ENCODE measurements at regions not wholly inside any gene's neighbourhood (a gene's known extent, or its start where the extent isn't known, plus 50 kb on each side); places are given as distances from the start of the nearest gene placed in this dataset.

GRCh38 chr15:61613138-61613537, 384.0 kb upstream of the RORA start:
- H3K27me3 Mint-ChIP-seq: peaks cover 23% of the 10 kb centered on the region
- H3K9me3 Mint-ChIP-seq: peaks cover 16% of the 10 kb centered on the region
- no peak overlapping the region for H3K4me3 Mint-ChIP-seq
- no peaks in the 10 kb centered on the region for H3K4me1 Mint-ChIP-seq (ENCODE audit: low read depth)
- H3K27ac Mint-ChIP-seq: no peak overlapping the region
- no peak for DNase-seq
- H3K36me3 Mint-ChIP-seq (ENCODE audit: low read depth): no peaks in the 10 kb centered on the region

GRCh38 chr15:61612111-61612510, 383.0 kb upstream of the RORA start:
- no peak for DNase-seq
- no peaks in the 10 kb centered on the region for H3K36me3 Mint-ChIP-seq (ENCODE audit: low read depth)
- H3K4me3 Mint-ChIP-seq: no peak overlapping the region
- peaks cover 16% of the 10 kb centered on the region for H3K9me3 Mint-ChIP-seq
- H3K4me1 Mint-ChIP-seq (ENCODE audit: low read depth): no peaks in the 10 kb centered on the region
- peaks cover 23% of the 10 kb centered on the region for H3K27me3 Mint-ChIP-seq
- no peak overlapping the region for H3K27ac Mint-ChIP-seq

DNA sequence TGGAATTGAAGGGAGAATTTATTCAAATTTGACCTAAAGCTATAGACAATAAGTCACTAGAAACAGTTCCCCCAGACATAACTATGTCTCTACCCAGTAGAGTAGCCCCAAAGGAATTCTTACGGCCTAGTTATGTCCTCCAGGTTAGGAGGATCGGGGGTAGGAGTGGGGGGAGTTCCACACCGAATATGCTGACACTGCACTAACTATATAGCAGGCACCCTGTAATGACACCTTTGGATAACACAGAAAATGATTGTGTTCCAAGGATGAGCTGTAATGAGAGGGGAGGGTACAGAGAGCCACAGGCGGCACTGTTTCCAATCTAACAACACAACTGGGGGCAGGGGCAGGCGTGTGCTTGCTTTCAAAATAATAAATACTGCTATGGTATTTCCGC, 376.2 kb upstream of the RORA start:
- Mint-ChIP-seq H3K27me3 (peaks cover 31% of the 10 kb centered on the region), H3K36me3 (ENCODE audit: low read depth) (no peaks in the 10 kb centered on the region), H3K4me1 (ENCODE audit: low read depth) (no peaks in the 10 kb centered on the region), H3K27ac (no peak overlapping the region), H3K9me3 (no peaks in the 10 kb centered on the region), H3K4me3 (no peak overlapping the region)
- DNase-seq: no peak

- no peaks in the 10 kb centered on the region for H3K36me3 Mint-ChIP-seq (ENCODE audit: low read depth)
Measured at GRCh38 chr15:61598655-61599054, 369.6 kb upstream of the RORA start.

GRCh38 chr15:61584410-61584809, 355.3 kb upstream of the RORA start:
- no peak for DNase-seq
- Mint-ChIP-seq H3K36me3 (ENCODE audit: low read depth) (no peaks in the 10 kb centered on the region), H3K27me3 (peaks cover 32% of the 10 kb centered on the region), H3K27ac (no peak overlapping the region), H3K9me3 (peaks cover 2% of the 10 kb centered on the region), H3K4me3 (no peak overlapping the region), H3K4me1 (ENCODE audit: low read depth) (no peaks in the 10 kb centered on the region)

More at GRCh38 chr15:61598655-61599054, 369.6 kb upstream of the RORA start:
- Mint-ChIP-seq H3K4me1 (ENCODE audit: low read depth) (no peaks in the 10 kb centered on the region), H3K9me3 (no peaks in the 10 kb centered on the region), H3K27ac (no peak overlapping the region), H3K27me3 (peaks cover 11% of the 10 kb centered on the region), H3K4me3 (no peak overlapping the region)
- DNase-seq: no peak

DNA sequence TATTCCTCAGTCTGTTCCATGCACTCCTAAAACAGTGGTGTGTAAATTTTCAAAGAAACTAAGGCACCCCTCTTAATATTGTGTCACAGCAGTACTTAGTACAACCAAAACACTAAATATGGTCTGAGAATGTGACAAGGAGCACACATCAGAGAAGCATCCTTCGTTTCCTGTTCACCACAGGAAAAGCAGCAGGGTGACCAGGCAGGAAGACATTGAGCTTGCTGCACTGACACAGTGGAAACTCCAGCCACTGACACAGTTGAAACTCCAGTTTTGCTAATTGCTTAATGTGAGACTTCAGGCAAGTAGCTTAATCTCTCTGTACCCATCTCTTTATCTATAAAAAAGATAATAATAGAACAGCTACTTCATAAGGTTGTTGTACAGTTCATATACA, 353.0 kb upstream of the RORA start:
- peaks cover 2% of the 10 kb centered on the region for H3K9me3 Mint-ChIP-seq
- peaks cover 36% of the 10 kb centered on the region for H3K27me3 Mint-ChIP-seq
- H3K27ac Mint-ChIP-seq: no peak overlapping the region
- no peak overlapping the region for H3K4me3 Mint-ChIP-seq
- H3K4me1 Mint-ChIP-seq (ENCODE audit: low read depth): no peaks in the 10 kb centered on the region
- H3K36me3 Mint-ChIP-seq (ENCODE audit: low read depth): no peaks in the 10 kb centered on the region
- DNase-seq: no peak

GRCh38 chr15:61575597-61575996, 346.5 kb upstream of the RORA start:
- no peaks in the 10 kb centered on the region for H3K36me3 Mint-ChIP-seq (ENCODE audit: low read depth)
- H3K27ac Mint-ChIP-seq: no peak overlapping the region
- no peaks in the 10 kb centered on the region for H3K4me1 Mint-ChIP-seq (ENCODE audit: low read depth)
- no peak overlapping the region for H3K4me3 Mint-ChIP-seq
- H3K27me3 Mint-ChIP-seq: peaks cover 24% of the 10 kb centered on the region
- no peak for DNase-seq
- no peaks in the 10 kb centered on the region for H3K9me3 Mint-ChIP-seq

DNA sequence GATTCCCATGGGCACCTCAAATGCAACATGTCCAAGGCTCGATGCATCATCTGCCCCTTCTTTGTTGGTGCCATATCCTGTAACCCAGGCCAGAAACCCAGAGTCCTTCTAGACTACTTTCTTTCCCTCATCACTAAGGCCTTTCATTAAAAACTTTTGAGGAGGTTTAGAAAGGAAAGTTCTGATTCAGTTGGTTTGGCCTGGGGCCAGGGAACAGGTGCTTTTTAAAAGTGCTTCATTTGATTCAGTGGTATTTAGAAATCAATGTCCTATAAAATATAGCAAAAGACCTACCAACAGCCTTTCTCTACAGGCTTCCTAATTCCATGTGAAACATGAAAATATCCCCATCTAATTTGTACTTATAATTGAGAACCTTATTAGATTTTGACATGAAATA, 341.9 kb upstream of the RORA start:
- no peak for DNase-seq
- H3K36me3 Mint-ChIP-seq (ENCODE audit: low read depth): no peaks in the 10 kb centered on the region
- no peaks in the 10 kb centered on the region for H3K4me1 Mint-ChIP-seq (ENCODE audit: low read depth)
- H3K9me3 Mint-ChIP-seq: no peaks in the 10 kb centered on the region
- no peak overlapping the region for H3K27ac Mint-ChIP-seq
- peaks cover 9% of the 10 kb centered on the region for H3K27me3 Mint-ChIP-seq
- H3K4me3 Mint-ChIP-seq: no peak overlapping the region

GRCh38 chr15:61564785-61565184, 335.7 kb upstream of the RORA start:
- H3K27ac Mint-ChIP-seq: no peak overlapping the region
- H3K4me1 Mint-ChIP-seq (ENCODE audit: low read depth): no peaks in the 10 kb centered on the region
- H3K27me3 Mint-ChIP-seq: peaks cover 28% of the 10 kb centered on the region
- H3K9me3 Mint-ChIP-seq: no peaks in the 10 kb centered on the region
- no peaks in the 10 kb centered on the region for H3K36me3 Mint-ChIP-seq (ENCODE audit: low read depth)
- no peak overlapping the region for H3K4me3 Mint-ChIP-seq
- DNase-seq: no peak

GRCh38 chr15:61558172-61559136, 329.4 kb upstream of the RORA start:
- no peak overlapping the region for H3K4me3 Mint-ChIP-seq
- no peaks in the 10 kb centered on the region for H3K4me1 Mint-ChIP-seq (ENCODE audit: low read depth)

GRCh38 chr15:61556037-61556648, 327.0 kb upstream of the RORA start:
- H3K27me3 Mint-ChIP-seq: peaks cover 31% of the 10 kb centered on the region
- H3K9me3 Mint-ChIP-seq: no peaks in the 10 kb centered on the region
- DNase-seq: no peak
- H3K36me3 Mint-ChIP-seq (ENCODE audit: low read depth): no peaks in the 10 kb centered on the region
- H3K4me1 Mint-ChIP-seq (ENCODE audit: low read depth): no peaks in the 10 kb centered on the region
- H3K4me3 Mint-ChIP-seq: no peak overlapping the region
- H3K27ac Mint-ChIP-seq: no peak overlapping the region

More at GRCh38 chr15:61558172-61559136, 329.4 kb upstream of the RORA start:
- no peaks in the 10 kb centered on the region for H3K36me3 Mint-ChIP-seq (ENCODE audit: low read depth)
- DNase-seq: no peak
- H3K27me3 Mint-ChIP-seq: peaks cover 36% of the 10 kb centered on the region
- no peaks in the 10 kb centered on the region for H3K9me3 Mint-ChIP-seq
- H3K27ac Mint-ChIP-seq: no peak overlapping the region

DNA sequence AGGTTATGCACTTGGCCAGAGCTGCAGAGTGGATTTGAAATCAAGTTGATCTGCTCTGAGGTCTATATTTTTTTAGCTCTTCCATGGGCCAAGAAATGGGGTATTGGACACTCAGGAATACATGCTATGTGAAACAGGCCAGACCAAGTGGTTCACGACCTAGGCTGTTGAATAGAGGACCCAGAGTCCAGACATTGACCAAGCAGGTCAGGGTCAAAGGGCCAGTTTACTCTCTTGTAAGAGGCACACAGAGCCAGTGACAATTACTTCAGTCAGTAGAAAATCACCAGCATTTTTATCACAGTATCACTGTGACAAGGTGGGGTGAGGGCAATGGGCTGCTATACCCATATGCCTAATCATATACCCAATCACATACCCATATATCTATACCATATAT, 320.6 kb upstream of the RORA start:
- H3K27me3 Mint-ChIP-seq: peaks cover 43% of the 10 kb centered on the region
- H3K27ac Mint-ChIP-seq: no peak overlapping the region
- H3K4me1 Mint-ChIP-seq (ENCODE audit: low read depth): no peaks in the 10 kb centered on the region
- no peak overlapping the region for H3K4me3 Mint-ChIP-seq
- no peaks in the 10 kb centered on the region for H3K9me3 Mint-ChIP-seq
- no peaks in the 10 kb centered on the region for H3K36me3 Mint-ChIP-seq (ENCODE audit: low read depth)
- DNase-seq: no peak

GRCh38 chr15:61545763-61546162, 316.7 kb upstream of the RORA start:
- Mint-ChIP-seq H3K27ac (no peak overlapping the region), H3K4me3 (no peak overlapping the region), H3K36me3 (ENCODE audit: low read depth) (no peaks in the 10 kb centered on the region)

GRCh38 chr15:61541516-61541915, 312.4 kb upstream of the RORA start:
- Mint-ChIP-seq H3K4me1 (ENCODE audit: low read depth) (no peaks in the 10 kb centered on the region), H3K27me3 (peaks cover 17% of the 10 kb centered on the region), H3K9me3 (no peaks in the 10 kb centered on the region), H3K36me3 (ENCODE audit: low read depth) (no peaks in the 10 kb centered on the region), H3K4me3 (no peak overlapping the region), H3K27ac (no peak overlapping the region)
- no peak for DNase-seq

More at GRCh38 chr15:61545763-61546162, 316.7 kb upstream of the RORA start:
- Mint-ChIP-seq H3K4me1 (ENCODE audit: low read depth) (no peaks in the 10 kb centered on the region), H3K27me3 (peaks cover 29% of the 10 kb centered on the region), H3K9me3 (no peaks in the 10 kb centered on the region)
- DNase-seq: no peak

DNA sequence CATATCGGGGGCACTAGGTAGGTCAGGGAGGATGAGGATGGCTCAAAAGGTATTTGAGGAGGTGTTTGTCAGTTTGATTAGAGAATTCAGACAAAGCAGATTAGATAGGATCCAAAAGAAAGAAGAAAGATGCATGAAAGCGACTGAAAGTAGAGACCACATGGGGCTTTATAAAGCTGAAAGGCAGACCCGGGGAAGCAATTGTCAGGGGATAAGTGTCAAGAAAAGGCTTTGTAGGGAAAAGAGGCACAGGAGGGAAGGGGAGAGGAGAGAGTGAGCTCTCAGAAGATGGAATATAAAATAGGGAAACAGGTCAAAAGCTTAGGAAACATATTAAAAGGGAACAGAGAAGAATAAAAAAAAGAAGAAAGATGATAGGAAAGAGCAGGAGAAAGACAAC, 308.2 kb upstream of the RORA start:
- Mint-ChIP-seq H3K27ac (no peak overlapping the region), H3K9me3 (no peaks in the 10 kb centered on the region), H3K27me3 (peaks cover 15% of the 10 kb centered on the region), H3K36me3 (ENCODE audit: low read depth) (no peaks in the 10 kb centered on the region), H3K4me1 (ENCODE audit: low read depth) (no peaks in the 10 kb centered on the region), H3K4me3 (no peak overlapping the region)
- no peak for DNase-seq
